Transverse colon (tissue), 4 donors: ENCODE measurements at regions not wholly inside any gene's neighbourhood (a gene's known extent, or its start where the extent isn't known, plus 50 kb on each side); places are given as distances from the start of the nearest gene placed in this dataset.

Experiments used
- DNase-seq: peaks from one replicate; pipeline ENCODE4 v3.0.0-alpha.2; 2019
- H3K27ac ChIP-seq, 4 donors: fragments of 200-600 bp; sonication (generic); 2 replicates each; pipeline ENCODE4 v1.5.1; 2016 to 2018; ENCODE audit warnings: inconsistent platforms in 4 of 4
- H3K27me3 ChIP-seq: fragments of 200-600 bp; sonication (generic); 2 replicates; pipeline ENCODE4 v1.5.1; 2017; ENCODE audit warnings: inconsistent platforms
- H3K36me3 ChIP-seq, 4 donors: fragments of 200-600 bp; sonication (generic); 2 replicates each; pipeline ENCODE4 v1.5.1; 2017 to 2019; ENCODE audit warnings: inconsistent platforms in 4 of 4
- H3K4me1 ChIP-seq, 4 donors: fragments of 200-600 bp; sonication (generic); 2 replicates each; pipeline ENCODE4 v1.5.1; 2017 to 2020; ENCODE audit warnings: inconsistent platforms in 4 of 4
- H3K4me3 ChIP-seq, 4 donors: fragments of 200-600 bp; sonication (generic); 1 replicate in 1 of 4; 2 replicates in 3 of 4; pipeline versions ENCODE4 v1.5.1 to v1.6.1; 2017 to 2019; ENCODE audit warnings: inconsistent platforms in 4 of 4
- H3K9me3 ChIP-seq, 2 donors: fragments of 200-600 bp; sonication (generic); 2 replicates each; pipeline ENCODE4 v1.5.1; 2017 to 2019; ENCODE audit warnings: inconsistent platforms in 2 of 2
- EP300 ChIP-seq: sonication (generic); formaldehyde crosslinking; IDR thresholded peaks from one replicate; pipeline ENCODE4 v1.6.1; 2017; ENCODE audit warnings: antibody characterized with exemption, low read depth
- POLR2A ChIP-seq: fragments of 450-650 bp; IDR thresholded peaks from one replicate; pipeline ENCODE4 v1.6.1; 2016; ENCODE audit warnings: antibody characterized with exemption, mild to moderate bottlenecking, moderate library complexity
- POLR2AphosphoS5 ChIP-seq, 3 donors: sonication (generic); formaldehyde crosslinking; IDR thresholded peaks; one replicate each; pipeline ENCODE4 v1.6.1; 2016; ENCODE audit warnings: antibody characterized with exemption in 3 of 3
- WGBS, 2 donors: methylation state at CpG; one replicate each; pipeline ENCODE4 v1.1.5; 2018; ENCODE audit warnings: low coverage in 1 of 2; 5-methylcytosine and 5-hydroxymethylcytosine counted together
- in situ Hi-C, 4 donors: fragments of 200-750 bp; cut with MboI; loops; one replicate each; pipeline versions ENCODE4 v1.15.0 to v1.15.1; 2017; ENCODE audit warnings: low sequenced_read_pairs in 3 of 4, low pct_ligation_motif_present in 1 of 4, low pct_unique_long_range_greater_than_20kb in 1 of 4
- intact Hi-C: fragments of 100-400 bp; cut with DNase I; formaldehyde crosslinking; loops from one replicate; pipeline ENCODE4 v1.15.1; 2023; ENCODE audit warnings: low total_unique reads
- TF ChIP-seq, protein P1 (sequence below), 5 experiments: fragments of 200-600 bp in 3 of 5; fragments of 450-650 bp in 2 of 5; sonication (generic) in 3 of 5; IDR thresholded peaks; 1 replicate in 2 of 5; 2 replicates in 3 of 5; pipeline ENCODE4 v1.5.1; 2016 to 2017; ENCODE audit warnings: antibody characterized with exemption in 5 of 5, inconsistent platforms in 3 of 5, mild to moderate bottlenecking in 2 of 5, moderate library complexity in 1 of 5

DNA sequence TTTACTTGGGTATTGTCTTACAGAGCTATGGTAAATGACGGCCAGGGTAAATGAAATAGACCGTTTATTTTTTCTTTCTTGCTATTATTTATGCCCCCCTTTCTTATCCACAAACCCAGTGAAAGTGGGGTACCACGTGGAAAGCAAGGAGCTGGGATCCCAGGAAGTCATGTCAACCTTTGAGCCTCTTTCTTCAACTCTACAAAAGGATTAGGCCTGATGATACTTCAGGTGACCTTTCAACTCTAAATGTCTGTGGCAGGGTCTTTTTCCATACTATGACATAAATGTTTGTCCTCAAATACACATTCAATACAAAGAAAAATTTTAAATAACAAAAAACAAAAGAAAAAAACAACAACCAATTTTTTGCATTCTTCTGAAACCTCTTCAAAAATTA lies 291.4 kb downstream of the ADGB start:
- peaks cover 0 to 15% (median 6%) of the 10 kb centered on the region in 4 donors for H3K4me1 ChIP-seq
- intact Hi-C loops: no loop called here
- H3K27ac ChIP-seq: no peak overlapping the region
- DNase-seq: no peak
- no peaks in the 10 kb centered on the region for H3K36me3 ChIP-seq
- no peak overlapping the region for H3K4me3 ChIP-seq
- WGBS, 2 donors: 85 to 95% methylated on average over 3 of the region's 3 CpGs
- H3K27me3 ChIP-seq: no peaks in the 10 kb centered on the region
- in situ Hi-C loops: no loop called here
- no peaks in the 10 kb centered on the region for H3K9me3 ChIP-seq
- TF ChIP-seq POLR2A (no peak), POLR2AphosphoS5 (IDR thresholded peaks at IDR 0.05) (no peak), EP300 (no peak)
- TF ChIP-seq, protein P1, sequence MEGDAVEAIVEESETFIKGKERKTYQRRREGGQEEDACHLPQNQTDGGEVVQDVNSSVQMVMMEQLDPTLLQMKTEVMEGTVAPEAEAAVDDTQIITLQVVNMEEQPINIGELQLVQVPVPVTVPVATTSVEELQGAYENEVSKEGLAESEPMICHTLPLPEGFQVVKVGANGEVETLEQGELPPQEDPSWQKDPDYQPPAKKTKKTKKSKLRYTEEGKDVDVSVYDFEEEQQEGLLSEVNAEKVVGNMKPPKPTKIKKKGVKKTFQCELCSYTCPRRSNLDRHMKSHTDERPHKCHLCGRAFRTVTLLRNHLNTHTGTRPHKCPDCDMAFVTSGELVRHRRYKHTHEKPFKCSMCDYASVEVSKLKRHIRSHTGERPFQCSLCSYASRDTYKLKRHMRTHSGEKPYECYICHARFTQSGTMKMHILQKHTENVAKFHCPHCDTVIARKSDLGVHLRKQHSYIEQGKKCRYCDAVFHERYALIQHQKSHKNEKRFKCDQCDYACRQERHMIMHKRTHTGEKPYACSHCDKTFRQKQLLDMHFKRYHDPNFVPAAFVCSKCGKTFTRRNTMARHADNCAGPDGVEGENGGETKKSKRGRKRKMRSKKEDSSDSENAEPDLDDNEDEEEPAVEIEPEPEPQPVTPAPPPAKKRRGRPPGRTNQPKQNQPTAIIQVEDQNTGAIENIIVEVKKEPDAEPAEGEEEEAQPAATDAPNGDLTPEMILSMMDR (IDR thresholded peaks at IDR 0.05): no peak

DNA sequence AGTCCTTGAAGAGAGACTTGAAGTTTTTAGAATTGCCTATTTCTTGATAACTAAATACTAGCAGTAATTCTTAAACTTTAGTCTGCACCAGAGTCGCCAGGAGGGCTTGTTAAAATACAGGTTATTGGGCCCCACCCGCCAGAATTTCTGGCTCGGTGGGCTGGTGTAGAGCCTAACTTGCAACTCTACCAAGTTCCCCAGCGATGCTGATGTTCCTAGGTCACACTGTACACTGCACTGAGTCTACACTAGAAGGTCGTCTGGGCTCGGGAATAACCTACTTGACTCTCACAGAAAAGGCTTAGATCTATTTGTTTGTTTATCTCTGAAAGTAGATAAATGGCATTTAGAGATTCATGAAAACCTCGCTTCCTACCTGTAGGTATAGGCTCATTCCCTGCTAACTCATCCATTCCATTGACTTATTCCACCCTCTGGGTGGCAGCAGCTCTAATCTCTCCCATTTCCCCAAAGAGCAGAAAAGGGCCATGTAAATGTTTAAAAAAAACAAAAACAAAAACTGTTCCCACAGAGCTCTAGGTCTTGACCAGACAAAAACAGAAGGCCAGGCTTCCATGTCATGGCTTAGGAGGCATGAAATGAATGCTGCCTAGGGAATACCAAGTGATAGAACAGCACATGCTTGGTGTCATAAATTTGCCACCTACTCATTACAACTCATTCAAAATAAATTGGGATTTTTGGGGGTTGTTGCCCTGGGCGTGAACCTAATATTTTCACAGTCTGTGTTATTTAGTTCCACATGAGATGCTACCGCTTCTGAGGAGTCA lies 292.1 kb downstream of the ADGB start:
- Histone ChIP-seq H3K27ac (no peak overlapping the region), H3K4me1 (peaks cover 0 to 8% (median 4%) of the 10 kb centered on the region in 4 donors), H3K36me3 (no peaks in the 10 kb centered on the region), H3K27me3 (no peaks in the 10 kb centered on the region), H3K4me3 (no peak overlapping the region), H3K9me3 (no peaks in the 10 kb centered on the region)
- no peak for TF ChIP-seq POLR2A
- TF ChIP-seq EP300: no peak
- TF ChIP-seq, protein P1 (IDR thresholded peaks at IDR 0.05): no peak
- no peak for TF ChIP-seq POLR2AphosphoS5 (IDR thresholded peaks at IDR 0.05)
- in situ Hi-C loops (no loop called here), intact Hi-C loops (no loop called here)
- 87 to 88% methylated on average over 3 to 9 of the region's 9 CpGs for WGBS, 2 donors
- DNase-seq: no peak

DNA sequence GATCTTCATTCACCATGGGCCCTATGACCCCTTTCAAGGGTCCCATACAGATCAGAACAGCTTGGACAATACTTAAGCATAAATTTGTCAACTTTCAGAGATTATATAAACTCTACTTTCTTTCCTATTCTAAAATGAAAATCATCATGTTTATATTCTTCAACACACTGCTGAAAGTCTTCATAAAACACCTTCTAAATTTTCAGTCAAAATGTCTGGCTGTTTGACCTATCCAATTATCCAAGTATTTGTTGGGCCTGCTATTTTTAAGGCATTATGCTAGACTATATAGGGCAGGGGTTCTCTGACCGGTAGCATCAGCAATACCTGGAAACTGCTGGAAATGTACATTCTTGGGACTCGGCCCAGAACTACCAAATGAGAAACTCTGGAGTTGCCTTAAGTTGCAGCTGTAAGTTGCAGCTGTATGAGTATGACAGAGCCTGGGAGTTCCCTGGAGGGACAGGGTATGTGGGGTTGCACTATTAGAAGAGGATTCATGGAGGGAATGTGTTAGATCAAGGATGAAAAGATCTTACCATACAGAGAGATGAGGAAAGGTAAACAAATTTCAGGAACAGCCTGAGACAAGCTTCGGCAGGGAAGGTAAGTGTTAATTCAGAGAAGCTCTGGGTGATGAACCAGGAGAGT lies 293.0 kb downstream of the ADGB start:
- no peaks in the 10 kb centered on the region for H3K36me3 ChIP-seq
- no peak overlapping the region for H3K4me3 ChIP-seq
- in situ Hi-C loops (no loop called here), intact Hi-C loops (no loop called here)
- WGBS, 2 donors: 84 to 86% methylated on average over 1 to 3 of the region's 3 CpGs
- TF ChIP-seq, protein P1 (IDR thresholded peaks at IDR 0.05): no peak
- TF ChIP-seq POLR2AphosphoS5 (IDR thresholded peaks at IDR 0.05): no peak
- TF ChIP-seq EP300: no peak
- no peak for TF ChIP-seq POLR2A
- no peaks in the 10 kb centered on the region for H3K4me1 ChIP-seq
- H3K27ac ChIP-seq: no peak overlapping the region
- no peaks in the 10 kb centered on the region for H3K9me3 ChIP-seq
- no peaks in the 10 kb centered on the region for H3K27me3 ChIP-seq
- no peak for DNase-seq

DNA sequence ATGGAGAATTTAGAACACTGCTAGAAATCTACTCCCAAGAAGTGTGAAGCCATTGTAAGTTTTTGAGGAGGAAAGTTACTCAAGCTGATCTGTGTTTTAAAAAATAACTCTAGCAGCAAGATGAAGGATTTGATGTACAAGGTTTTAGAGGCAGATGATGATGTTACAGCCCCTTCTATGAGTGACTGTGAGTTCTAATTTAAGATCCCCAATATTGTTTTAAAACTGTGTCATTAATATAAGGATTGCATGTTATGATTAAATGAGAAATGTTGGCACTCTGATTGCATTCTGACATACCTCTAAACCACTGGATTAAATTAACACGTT lies 293.5 kb downstream of the ADGB start:
- DNase-seq: no peak
- no peaks in the 10 kb centered on the region for H3K9me3 ChIP-seq
- 22 to 49% methylated on average over 1 of the region's 1 CpG for WGBS, 2 donors
- in situ Hi-C loops: no loop called here
- H3K4me3 ChIP-seq: no peak overlapping the region
- TF ChIP-seq POLR2A (no peak), POLR2AphosphoS5 (IDR thresholded peaks at IDR 0.05) (no peak), EP300 (no peak)
- TF ChIP-seq, protein P1 (IDR thresholded peaks at IDR 0.05): no peak
- intact Hi-C loops: no loop called here
- no peaks in the 10 kb centered on the region for H3K36me3 ChIP-seq
- no peaks in the 10 kb centered on the region for H3K4me1 ChIP-seq
- no peak overlapping the region for H3K27ac ChIP-seq
- H3K27me3 ChIP-seq: no peaks in the 10 kb centered on the region
